ENCODE measurements at regions not wholly inside any gene's neighbourhood (a gene's known extent, or its start where the extent isn't known, plus 50 kb on each side); places are given as distances from the start of the nearest gene placed in this dataset.

DNA sequence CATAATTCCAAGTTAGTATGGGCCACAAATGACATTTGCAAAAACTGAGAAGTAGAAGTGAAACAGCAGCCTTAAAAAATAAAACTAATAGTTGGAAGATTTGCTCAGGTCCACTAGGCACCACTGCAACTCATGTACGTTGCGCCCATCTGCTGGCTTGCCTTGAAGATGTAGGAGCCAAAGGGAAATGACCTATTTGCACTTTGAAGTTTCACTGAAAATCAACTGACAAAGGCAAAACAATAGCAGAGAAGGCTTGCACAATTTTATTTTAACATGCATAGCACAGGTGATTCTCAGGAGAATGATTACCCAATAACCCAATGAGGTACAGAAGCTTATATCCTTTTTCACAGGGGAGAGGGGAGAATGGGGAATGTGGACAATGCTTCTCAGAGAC, 170.1 kb upstream of the USP25 start:
- Mint-ChIP-seq H3K36me3 (ENCODE audit: low read depth) (no peaks in the 10 kb centered on the region), H3K27ac (no peak overlapping the region), H3K9me3 (peaks cover 4% of the 10 kb centered on the region), H3K27me3 (peaks cover 6% of the 10 kb centered on the region), H3K4me1 (ENCODE audit: low read depth) (peaks cover 23% of the 10 kb centered on the region), H3K4me3 (no peak overlapping the region)

- no peaks in the 10 kb centered on the region for H3K36me3 Mint-ChIP-seq (ENCODE audit: low read depth)
- peak overlapping the region; percentile 8 for H3K4me3 Mint-ChIP-seq
- H3K27me3 Mint-ChIP-seq = peaks cover 6% of the 10 kb centered on the region
- H3K27ac Mint-ChIP-seq = peak overlapping the region; percentile 77
- peaks cover 23% of the 10 kb centered on the region for H3K4me1 Mint-ChIP-seq (ENCODE audit: low read depth)
- peaks cover 4% of the 10 kb centered on the region for H3K9me3 Mint-ChIP-seq
Observed at GRCh38 chr21:15560383-15561056, 169.3 kb upstream of the USP25 start.

DNA sequence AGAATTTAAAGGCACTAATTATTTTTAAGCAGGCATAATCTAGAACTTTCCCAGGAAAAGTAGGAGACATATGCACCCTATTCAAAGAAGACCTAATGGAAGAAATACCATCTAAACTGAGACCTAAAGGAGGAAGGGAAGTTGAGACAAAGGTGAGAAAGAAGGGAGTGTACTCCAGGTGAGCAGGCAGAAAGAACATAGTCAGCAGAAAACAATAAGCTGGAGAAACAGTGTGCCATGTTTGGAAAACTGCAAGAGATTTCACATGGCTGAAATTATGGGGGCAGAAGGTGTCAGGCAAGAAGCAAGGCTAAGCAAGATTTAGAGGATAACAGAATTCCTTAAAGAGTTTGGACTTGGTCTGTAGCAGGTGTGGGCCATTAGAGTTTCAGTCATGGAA, 167.0 kb upstream of the USP25 start:
- Mint-ChIP-seq H3K9me3 (no peaks in the 10 kb centered on the region), H3K27me3 (peaks cover 11% of the 10 kb centered on the region), H3K27ac (no peak overlapping the region), H3K36me3 (ENCODE audit: low read depth) (no peaks in the 10 kb centered on the region), H3K4me3 (no peak overlapping the region), H3K4me1 (ENCODE audit: low read depth) (peaks cover 23% of the 10 kb centered on the region)

GRCh38 chr21:15564907-15565306, 164.9 kb upstream of the USP25 start:
- Mint-ChIP-seq H3K4me1 (ENCODE audit: low read depth) (peaks cover 15% of the 10 kb centered on the region), H3K9me3 (no peaks in the 10 kb centered on the region), H3K4me3 (no peak overlapping the region), H3K27ac (no peak overlapping the region), H3K36me3 (ENCODE audit: low read depth) (no peaks in the 10 kb centered on the region), H3K27me3 (peaks cover 14% of the 10 kb centered on the region)

GRCh38 chr21:15566703-15567102, 163.1 kb upstream of the USP25 start:
- Mint-ChIP-seq H3K4me3 (no peak overlapping the region), H3K9me3 (no peaks in the 10 kb centered on the region), H3K27ac (no peak overlapping the region), H3K27me3 (peaks cover 14% of the 10 kb centered on the region), H3K36me3 (ENCODE audit: low read depth) (no peaks in the 10 kb centered on the region), H3K4me1 (ENCODE audit: low read depth) (no peaks in the 10 kb centered on the region)

DNA sequence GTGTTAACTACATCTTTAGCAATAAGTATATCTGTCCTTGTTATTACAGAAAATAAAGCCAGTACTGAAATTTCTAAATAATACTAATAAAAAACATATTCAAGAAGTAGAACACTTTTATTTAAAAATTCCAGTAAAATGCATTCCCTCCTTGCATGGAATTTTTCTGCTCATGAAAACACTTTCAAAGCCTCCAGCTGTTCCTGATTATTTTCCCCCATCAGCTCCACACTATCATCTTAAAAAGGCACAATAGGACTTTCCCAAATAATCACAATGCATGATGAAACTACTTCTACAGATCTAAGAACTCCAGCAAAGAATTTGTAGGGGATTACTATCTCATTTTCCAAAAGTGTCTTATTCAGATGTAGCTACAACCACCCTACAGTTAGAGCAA, 162.6 kb upstream of the USP25 start:
- H3K4me1 Mint-ChIP-seq (ENCODE audit: low read depth) = no peaks in the 10 kb centered on the region
- no peaks in the 10 kb centered on the region for H3K9me3 Mint-ChIP-seq
- no peak overlapping the region for H3K27ac Mint-ChIP-seq
- no peak overlapping the region for H3K4me3 Mint-ChIP-seq
- peaks cover 14% of the 10 kb centered on the region for H3K27me3 Mint-ChIP-seq
- no peaks in the 10 kb centered on the region for H3K36me3 Mint-ChIP-seq (ENCODE audit: low read depth)

DNA sequence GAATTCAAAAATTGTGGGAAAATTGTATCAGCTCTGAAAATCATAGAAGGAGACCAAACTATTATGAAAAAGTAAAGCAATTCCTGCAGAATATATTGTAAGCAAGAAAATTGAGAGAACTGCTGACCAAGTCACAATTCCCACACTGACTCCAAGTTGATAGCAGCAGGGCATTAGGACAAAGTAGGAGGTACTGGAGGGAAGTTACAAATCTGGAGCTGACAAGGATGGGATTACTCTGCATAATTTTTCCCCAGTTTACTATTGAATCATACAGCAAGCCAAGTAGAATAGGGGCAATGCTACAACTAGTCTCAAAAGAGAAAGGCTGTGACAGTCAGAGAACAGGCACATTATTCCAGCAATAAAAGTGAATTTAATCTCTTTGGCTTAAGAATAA, 161.3 kb upstream of the USP25 start:
- no peaks in the 10 kb centered on the region for H3K9me3 Mint-ChIP-seq
- peaks cover 8% of the 10 kb centered on the region for H3K27me3 Mint-ChIP-seq
- H3K36me3 Mint-ChIP-seq (ENCODE audit: low read depth) = no peaks in the 10 kb centered on the region
- no peaks in the 10 kb centered on the region for H3K4me1 Mint-ChIP-seq (ENCODE audit: low read depth)
- no peak overlapping the region for H3K4me3 Mint-ChIP-seq
- no peak overlapping the region for H3K27ac Mint-ChIP-seq

- Mint-ChIP-seq H3K4me3 (no peak overlapping the region), H3K27ac (no peak overlapping the region), H3K4me1 (ENCODE audit: low read depth) (no peaks in the 10 kb centered on the region), H3K36me3 (ENCODE audit: low read depth) (no peaks in the 10 kb centered on the region), H3K9me3 (no peaks in the 10 kb centered on the region), H3K27me3 (no peaks in the 10 kb centered on the region)
Observed at GRCh38 chr21:15586752-15587427, 142.9 kb upstream of the USP25 start.

- Mint-ChIP-seq H3K4me3 (no peak overlapping the region), H3K4me1 (ENCODE audit: low read depth) (no peaks in the 10 kb centered on the region), H3K9me3 (no peaks in the 10 kb centered on the region), H3K27me3 (no peaks in the 10 kb centered on the region), H3K27ac (no peak overlapping the region), H3K36me3 (ENCODE audit: low read depth) (no peaks in the 10 kb centered on the region)
Observed at GRCh38 chr21:15592271-15592860, 137.4 kb upstream of the USP25 start.

GRCh38 chr21:15592957-15593356, 136.8 kb upstream of the USP25 start:
- H3K4me1 Mint-ChIP-seq (ENCODE audit: low read depth) = no peaks in the 10 kb centered on the region
- H3K9me3 Mint-ChIP-seq = no peaks in the 10 kb centered on the region
- no peak overlapping the region for H3K27ac Mint-ChIP-seq
- H3K36me3 Mint-ChIP-seq (ENCODE audit: low read depth) = no peaks in the 10 kb centered on the region
- no peaks in the 10 kb centered on the region for H3K27me3 Mint-ChIP-seq
- H3K4me3 Mint-ChIP-seq = no peak overlapping the region

DNA sequence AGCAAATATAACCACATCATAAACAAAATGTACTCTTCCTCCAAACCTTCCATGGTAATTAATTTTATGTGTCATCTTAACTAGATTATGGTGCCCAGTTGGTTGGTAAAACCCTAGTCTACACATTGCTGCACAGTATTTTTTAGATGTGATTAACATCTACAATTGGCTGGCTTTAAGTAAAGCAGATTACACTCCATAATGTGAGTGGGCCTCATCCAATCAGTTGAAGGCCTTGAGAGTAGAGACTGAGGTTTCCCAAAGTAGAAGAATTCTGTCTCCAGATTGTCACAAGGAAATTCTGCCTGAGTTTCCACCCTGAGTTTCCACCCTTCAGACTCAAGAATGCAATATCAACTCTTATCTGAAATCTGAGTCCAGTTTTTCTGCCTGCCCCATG, 128.4 kb upstream of the USP25 start:
- Mint-ChIP-seq H3K9me3 (no peaks in the 10 kb centered on the region), H3K27me3 (no peaks in the 10 kb centered on the region), H3K27ac (no peak overlapping the region)

DNA sequence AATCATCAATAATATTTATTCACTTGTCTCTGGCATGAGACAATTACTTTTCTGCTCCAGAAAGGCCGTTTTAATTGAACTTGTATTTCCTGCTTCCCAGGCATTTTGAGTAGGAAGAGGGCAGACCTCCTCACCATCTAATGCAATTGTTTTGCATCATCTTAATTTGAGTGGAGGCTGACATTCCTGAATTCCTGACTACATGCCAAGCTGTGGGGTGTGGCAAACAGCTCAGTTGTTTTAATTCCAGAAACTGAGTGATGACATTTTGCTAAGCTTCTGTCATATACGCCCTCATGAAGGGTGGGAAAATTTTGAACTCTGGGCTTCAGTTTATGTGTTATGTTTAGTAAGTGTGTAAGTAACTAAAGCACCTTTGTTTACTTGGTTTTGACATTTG, 125.4 kb upstream of the USP25 start:
- Mint-ChIP-seq H3K9me3 (no peaks in the 10 kb centered on the region), H3K27me3 (no peaks in the 10 kb centered on the region), H3K27ac (no peak overlapping the region)

More for the DNA sequence above, 128.4 kb upstream of the USP25 start:
- no peaks in the 10 kb centered on the region for H3K36me3 Mint-ChIP-seq (ENCODE audit: low read depth)
- no peak overlapping the region for H3K4me3 Mint-ChIP-seq
- no peaks in the 10 kb centered on the region for H3K4me1 Mint-ChIP-seq (ENCODE audit: low read depth)

DNA sequence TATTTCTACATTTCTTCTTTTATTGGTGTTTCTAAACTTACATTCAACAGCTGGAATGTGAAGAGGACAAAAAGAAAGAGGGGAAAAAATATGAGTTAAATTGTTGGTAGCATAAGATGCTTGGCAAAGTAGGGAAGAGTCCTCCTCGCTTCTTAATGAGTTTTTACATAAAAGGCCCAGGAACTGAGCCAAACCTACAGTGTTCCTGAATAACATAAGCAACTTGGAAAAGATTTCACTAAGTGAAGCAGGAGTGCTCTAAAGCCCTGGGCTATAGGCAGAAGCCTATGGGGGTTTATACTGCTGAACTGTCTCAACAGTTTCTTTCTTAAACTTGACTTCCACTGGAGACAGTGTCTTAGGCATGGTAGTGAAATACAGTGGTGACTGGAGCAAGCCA, 115.0 kb upstream of the USP25 start:
- Mint-ChIP-seq H3K4me1 (ENCODE audit: low read depth) (no peaks in the 10 kb centered on the region), H3K36me3 (ENCODE audit: low read depth) (no peaks in the 10 kb centered on the region), H3K4me3 (no peak overlapping the region), H3K27me3 (no peaks in the 10 kb centered on the region), H3K9me3 (no peaks in the 10 kb centered on the region), H3K27ac (no peak overlapping the region)

More for the DNA sequence above, 125.4 kb upstream of the USP25 start:
- Mint-ChIP-seq H3K36me3 (ENCODE audit: low read depth) (no peaks in the 10 kb centered on the region), H3K4me3 (no peak overlapping the region), H3K4me1 (ENCODE audit: low read depth) (no peaks in the 10 kb centered on the region)

- H3K27me3 Mint-ChIP-seq = no peaks in the 10 kb centered on the region
- no peaks in the 10 kb centered on the region for H3K36me3 Mint-ChIP-seq (ENCODE audit: low read depth)
- H3K4me3 Mint-ChIP-seq = no peak overlapping the region
- H3K9me3 Mint-ChIP-seq = no peaks in the 10 kb centered on the region
- H3K4me1 Mint-ChIP-seq (ENCODE audit: low read depth) = no peaks in the 10 kb centered on the region
- no peak overlapping the region for H3K27ac Mint-ChIP-seq
Observed at GRCh38 chr21:15616864-15617574, 112.8 kb upstream of the USP25 start.

GRCh38 chr21:15617964-15618363, 111.8 kb upstream of the USP25 start:
- no peak overlapping the region for H3K27ac Mint-ChIP-seq
- no peaks in the 10 kb centered on the region for H3K36me3 Mint-ChIP-seq (ENCODE audit: low read depth)
- H3K27me3 Mint-ChIP-seq = no peaks in the 10 kb centered on the region
- H3K4me3 Mint-ChIP-seq = no peak overlapping the region
- H3K4me1 Mint-ChIP-seq (ENCODE audit: low read depth) = no peaks in the 10 kb centered on the region
- H3K9me3 Mint-ChIP-seq = peaks cover under 1% of the 10 kb centered on the region
